Gastroesophageal sphincter (tissue), 4 donors: ENCODE measurements at regions not wholly inside any gene's neighbourhood (a gene's known extent, or its start where the extent isn't known, plus 50 kb on each side); places are given as distances from the start of the nearest gene placed in this dataset.

ENCODE experiments used
- ATAC-seq: fragments of 150-250 bp; one replicate; pipeline ENCODE4 v1.9.1; 2016; ENCODE audit warnings: mild to moderate bottlenecking, moderate library complexity
- H3K27ac ChIP-seq, 4 donors: fragments of 200-600 bp; sonication (generic) in 3 of 4; 1 replicate in 3 of 4; 2 replicates in 1 of 4; pipeline ENCODE4 v1.5.1; 2016 to 2019
- H3K27me3 ChIP-seq: fragments of 200-600 bp; sonication (generic); one replicate; pipeline ENCODE4 v1.5.1; 2019
- H3K36me3 ChIP-seq, 2 donors: fragments of 200-600 bp; sonication (generic); one replicate each; pipeline ENCODE4 v1.5.1; 2019; ENCODE audit warnings: control low read depth in 1 of 2
- H3K4me1 ChIP-seq, 3 donors: fragments of 200-600 bp; sonication (generic); 1 replicate in 2 of 3; 2 replicates in 1 of 3; pipeline ENCODE4 v1.5.1; 2016 to 2019; ENCODE audit warnings: control low read depth in 2 of 3
- H3K4me3 ChIP-seq, 2 donors: fragments of 200-600 bp; sonication (generic); one replicate each; pipeline ENCODE4 v1.5.1; 2019; ENCODE audit warnings: mild to moderate bottlenecking in 1 of 2, moderate library complexity in 1 of 2
- H3K9me3 ChIP-seq, 3 donors: fragments of 200-600 bp; sonication (generic); one replicate each; pipeline ENCODE4 v1.5.1; 2017 to 2019; ENCODE audit warnings: control low read depth in 2 of 3
- EP300 ChIP-seq: sonication (generic); formaldehyde crosslinking; IDR thresholded peaks from one replicate; pipeline ENCODE4 v1.6.1; 2017; ENCODE audit warnings: antibody characterized with exemption, mild to moderate bottlenecking
- POLR2A ChIP-seq, 2 donors: fragments of 450-650 bp; IDR thresholded peaks; one replicate each; pipeline ENCODE4 v1.6.1; 2017; ENCODE audit warnings: antibody characterized with exemption in 2 of 2, mild to moderate bottlenecking in 2 of 2, moderate library complexity in 1 of 2
- POLR2AphosphoS5 ChIP-seq: sonication (generic); formaldehyde crosslinking; IDR thresholded peaks from one replicate; pipeline ENCODE4 v1.6.1; 2017; ENCODE audit warnings: antibody characterized with exemption
- WGBS, 2 donors: methylation state at CpG; one replicate each; pipeline ENCODE4 v1.1.5; 2018; ENCODE audit warnings: low coverage in 1 of 2; 5-methylcytosine and 5-hydroxymethylcytosine counted together
- TF ChIP-seq, protein P1 (sequence below), 4 experiments: fragments of 200-600 bp in 2 of 4; fragments of 450-650 bp in 2 of 4; sonication (generic) in 1 of 4; IDR thresholded peaks; one replicate each; pipeline ENCODE4 v1.5.1; 2017 to 2019; ENCODE audit warnings: antibody characterized with exemption in 4 of 4, mild to moderate bottlenecking in 2 of 4, moderate library complexity in 2 of 4

DNA sequence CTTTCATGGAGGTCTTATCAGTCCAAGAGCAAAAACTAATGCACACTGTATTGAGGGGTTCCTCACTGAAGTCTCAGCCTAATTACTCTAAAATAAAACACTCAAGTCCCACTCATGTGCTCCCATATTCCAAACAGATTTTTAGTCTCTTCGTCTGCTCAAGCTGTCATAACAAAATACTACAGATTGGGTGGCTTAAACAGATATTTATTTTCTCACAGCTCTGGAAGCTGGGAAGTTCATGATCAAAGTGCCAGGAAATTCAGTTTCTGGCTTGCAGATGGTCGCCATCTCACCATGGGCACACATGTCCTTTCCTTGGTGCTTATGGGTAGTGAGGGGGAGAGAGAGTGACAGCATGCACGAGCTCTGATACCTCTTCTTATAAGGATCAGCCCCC, 147.5 kb downstream of the ANXA2 start:
- no peaks in the 10 kb centered on the region for H3K36me3 ChIP-seq
- no peaks in the 10 kb centered on the region for H3K9me3 ChIP-seq
- 34% methylated on average over 3 of the region's 3 CpGs; no CpG with 5 or more reads in 1 of the 2 donors for WGBS, 2 donors
- ATAC-seq, result no peak
- H3K4me3 ChIP-seq, result no peak overlapping the region
- no peaks in the 10 kb centered on the region for H3K4me1 ChIP-seq
- no peaks in the 10 kb centered on the region for H3K27me3 ChIP-seq
- no peak overlapping the region for H3K27ac ChIP-seq
- TF ChIP-seq EP300, result no peak
- TF ChIP-seq POLR2AphosphoS5, result no peak
- no peak for TF ChIP-seq POLR2A (IDR thresholded peaks at IDR 0.05)
- TF ChIP-seq, protein P1, sequence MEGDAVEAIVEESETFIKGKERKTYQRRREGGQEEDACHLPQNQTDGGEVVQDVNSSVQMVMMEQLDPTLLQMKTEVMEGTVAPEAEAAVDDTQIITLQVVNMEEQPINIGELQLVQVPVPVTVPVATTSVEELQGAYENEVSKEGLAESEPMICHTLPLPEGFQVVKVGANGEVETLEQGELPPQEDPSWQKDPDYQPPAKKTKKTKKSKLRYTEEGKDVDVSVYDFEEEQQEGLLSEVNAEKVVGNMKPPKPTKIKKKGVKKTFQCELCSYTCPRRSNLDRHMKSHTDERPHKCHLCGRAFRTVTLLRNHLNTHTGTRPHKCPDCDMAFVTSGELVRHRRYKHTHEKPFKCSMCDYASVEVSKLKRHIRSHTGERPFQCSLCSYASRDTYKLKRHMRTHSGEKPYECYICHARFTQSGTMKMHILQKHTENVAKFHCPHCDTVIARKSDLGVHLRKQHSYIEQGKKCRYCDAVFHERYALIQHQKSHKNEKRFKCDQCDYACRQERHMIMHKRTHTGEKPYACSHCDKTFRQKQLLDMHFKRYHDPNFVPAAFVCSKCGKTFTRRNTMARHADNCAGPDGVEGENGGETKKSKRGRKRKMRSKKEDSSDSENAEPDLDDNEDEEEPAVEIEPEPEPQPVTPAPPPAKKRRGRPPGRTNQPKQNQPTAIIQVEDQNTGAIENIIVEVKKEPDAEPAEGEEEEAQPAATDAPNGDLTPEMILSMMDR (IDR thresholded peaks at IDR 0.05), result no peak

DNA sequence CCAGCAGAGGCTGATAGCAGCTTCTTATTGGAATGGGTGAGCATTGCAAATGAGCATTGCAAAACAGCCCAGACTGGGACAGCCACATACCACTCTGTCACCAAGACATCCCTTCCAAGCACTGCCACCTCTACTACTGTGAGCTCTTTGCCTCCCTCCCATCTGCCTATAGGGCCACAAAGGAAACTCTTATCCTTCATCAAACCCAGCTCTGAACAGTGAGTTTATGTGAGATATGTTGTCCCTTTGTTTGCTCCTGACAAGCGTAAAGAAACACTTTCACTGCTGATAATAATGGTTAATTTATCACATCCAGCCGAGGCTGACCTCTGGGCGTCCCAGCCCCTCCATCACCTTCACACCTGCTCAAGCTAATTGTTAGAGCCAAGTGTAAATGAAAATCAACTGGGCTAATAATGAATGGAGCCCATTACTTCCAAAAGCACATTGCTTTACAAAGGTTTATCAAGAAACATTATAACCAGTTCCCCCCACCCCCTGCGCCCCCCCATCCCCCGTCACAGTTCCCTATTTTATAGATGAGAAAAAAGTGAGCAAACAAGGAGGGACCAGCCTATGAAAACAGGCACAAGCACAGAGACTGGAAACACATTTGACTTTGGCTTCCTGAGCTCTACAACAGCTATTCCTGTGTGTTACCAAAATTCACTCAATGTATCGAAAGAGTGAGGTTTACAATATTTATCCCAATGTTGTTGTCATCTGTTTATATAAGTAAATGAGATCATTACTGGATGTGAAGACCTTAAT, 146.3 kb downstream of the ANXA2 start:
- H3K27me3 ChIP-seq, result no peaks in the 10 kb centered on the region
- no peaks in the 10 kb centered on the region for H3K4me1 ChIP-seq
- H3K9me3 ChIP-seq, result no peaks in the 10 kb centered on the region
- no peak for ATAC-seq
- no peak overlapping the region for H3K27ac ChIP-seq
- H3K4me3 ChIP-seq, result no peak overlapping the region
- TF ChIP-seq EP300 (no peak), POLR2A (IDR thresholded peaks at IDR 0.05) (no peak), POLR2AphosphoS5 (no peak)
- TF ChIP-seq, protein P1 (IDR thresholded peaks at IDR 0.05), result no peak
- WGBS, 2 donors, result 26 to 35% methylated on average over 4 to 6 of the region's 6 CpGs
- H3K36me3 ChIP-seq, result no peaks in the 10 kb centered on the region

DNA sequence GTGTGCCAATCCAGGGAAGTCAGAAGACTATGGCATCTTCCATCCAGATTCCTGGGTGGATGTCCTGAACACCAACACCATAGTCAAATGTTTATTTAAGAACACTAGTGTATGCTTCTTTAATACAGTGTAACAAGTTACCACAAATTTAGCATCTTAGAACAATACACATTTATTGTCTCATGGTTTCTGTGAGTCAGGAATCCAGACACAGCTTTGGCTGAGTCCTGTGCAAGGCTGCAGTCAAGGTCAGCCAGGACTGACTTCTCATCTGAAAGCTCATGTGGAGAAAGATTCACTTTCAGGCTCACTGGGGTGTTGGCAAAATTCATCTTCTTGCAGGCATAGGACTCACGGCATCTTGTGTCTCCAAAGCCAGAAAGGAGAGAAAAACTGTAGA, 143.4 kb downstream of the ANXA2 start:
- 0 to 50% methylated on average over 1 of the region's 1 CpG for WGBS, 2 donors
- TF ChIP-seq POLR2A (IDR thresholded peaks at IDR 0.05), result no peak
- TF ChIP-seq POLR2AphosphoS5, result no peak
- TF ChIP-seq, protein P1 (IDR thresholded peaks at IDR 0.05), result no peak
- no peak for TF ChIP-seq EP300
- H3K27me3 ChIP-seq, result no peaks in the 10 kb centered on the region
- H3K27ac ChIP-seq, result no peak overlapping the region
- H3K4me1 ChIP-seq, result no peaks in the 10 kb centered on the region
- no peaks in the 10 kb centered on the region for H3K9me3 ChIP-seq
- no peaks in the 10 kb centered on the region for H3K36me3 ChIP-seq
- H3K4me3 ChIP-seq, result no peak overlapping the region
- ATAC-seq, result no peak

DNA sequence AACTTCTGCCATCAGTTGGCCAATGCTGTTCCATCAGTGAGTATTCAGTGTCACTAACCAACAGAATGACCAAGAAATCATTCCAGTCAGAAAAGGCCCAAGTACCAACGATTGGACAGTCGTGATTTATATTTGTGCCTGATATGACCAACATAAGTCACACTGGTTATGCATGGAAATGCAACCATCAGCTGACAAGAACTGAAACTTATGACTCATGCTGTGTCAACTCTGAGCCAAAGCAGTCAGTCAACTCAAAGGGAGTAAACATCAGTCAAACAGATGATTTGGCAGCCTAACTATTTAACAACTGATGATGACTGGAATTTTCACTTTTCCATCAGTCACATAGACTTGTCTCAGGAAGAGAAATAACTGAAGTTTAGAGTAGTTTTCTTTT, 142.4 kb downstream of the ANXA2 start:
- 34 to 78% methylated on average over 2 of the region's 2 CpGs for WGBS, 2 donors
- Histone ChIP-seq H3K4me3 (no peak overlapping the region), H3K4me1 (no peaks in the 10 kb centered on the region), H3K9me3 (no peaks in the 10 kb centered on the region), H3K27ac (no peak overlapping the region), H3K27me3 (no peaks in the 10 kb centered on the region), H3K36me3 (no peaks in the 10 kb centered on the region)
- TF ChIP-seq POLR2A (IDR thresholded peaks at IDR 0.05) (no peak), POLR2AphosphoS5 (no peak), EP300 (no peak)
- TF ChIP-seq, protein P1 (IDR thresholded peaks at IDR 0.05), result no peak
- ATAC-seq, result no peak

DNA sequence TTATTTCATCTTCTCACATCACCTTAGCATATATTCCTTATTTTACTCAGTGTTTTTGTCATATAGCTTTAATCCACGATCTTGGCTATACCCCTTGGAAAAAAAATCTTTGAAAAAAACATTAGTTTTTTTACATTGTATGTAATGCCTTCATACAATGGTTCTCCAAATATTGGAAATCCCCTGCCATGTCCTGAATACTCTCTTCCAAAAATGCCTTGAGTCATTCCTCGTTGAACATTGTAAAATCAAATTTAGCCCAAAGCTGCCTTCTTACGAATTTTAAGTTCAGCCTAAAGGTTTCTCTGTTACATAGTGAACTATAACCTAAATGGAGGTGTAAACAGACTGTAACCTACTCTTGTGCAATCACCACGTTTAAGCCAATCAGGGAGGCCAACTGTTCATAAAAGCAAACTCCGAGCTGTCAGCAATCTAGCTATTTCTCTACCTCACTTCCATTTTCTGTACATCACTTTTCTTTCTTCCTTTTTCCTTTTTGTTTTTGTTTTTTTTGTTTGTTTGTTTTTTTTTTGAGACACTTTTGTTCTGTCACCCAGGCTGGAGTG, 140.1 kb downstream of the ANXA2 start:
- Histone ChIP-seq H3K27me3 (peaks cover 10% of the 10 kb centered on the region), H3K4me1 (no peaks in the 10 kb centered on the region), H3K4me3 (no peak overlapping the region), H3K36me3 (no peaks in the 10 kb centered on the region), H3K27ac (no peak overlapping the region), H3K9me3 (no peaks in the 10 kb centered on the region)
- no peak for ATAC-seq
- TF ChIP-seq EP300, result no peak
- TF ChIP-seq, protein P1 (IDR thresholded peaks at IDR 0.05), result no peak
- no peak for TF ChIP-seq POLR2A (IDR thresholded peaks at IDR 0.05)
- no peak for TF ChIP-seq POLR2AphosphoS5
- WGBS, 2 donors, result 64 to 66% methylated on average over 4 to 5 of the region's 5 CpGs
